Subcutaneous abdominal adipose tissue (tissue), 5 donors: ENCODE measurements at regions not wholly inside any gene's neighbourhood (a gene's known extent, or its start where the extent isn't known, plus 50 kb on each side); places are given as distances from the start of the nearest gene placed in this dataset.
A peak's percentile ranks its signal among the peaks of the same experiment; 100 is the strongest.
"Not testable (repeated sequence)": the region's sequence is repeated elsewhere in the genome, so short reads cannot be mapped to it uniquely, and the experiment has no call there.

Source experiments
- H3K27ac ChIP-seq: one replicate; pipeline ENCODE4 v1.7.0; 2013; ENCODE audit warnings: low read depth, mild to moderate bottlenecking, inconsistent platforms, low read length, moderate library complexity
- H3K27me3 ChIP-seq, 5 donors: one replicate each; pipeline ENCODE4 v1.7.0; 2013; ENCODE audit warnings: low read length in 5 of 5, inconsistent platforms in 1 of 5; ENCODE audit not compliant: control insufficient read depth in 5 of 5, insufficient read depth in 4 of 5
- H3K36me3 ChIP-seq, 5 donors: one replicate each; pipeline ENCODE4 v1.7.0; 2013; ENCODE audit warnings: low read length in 5 of 5; ENCODE audit not compliant: control insufficient read depth in 5 of 5, insufficient read depth in 5 of 5
- H3K4me1 ChIP-seq, 5 donors: one replicate each; pipeline ENCODE4 v1.7.0; 2013; ENCODE audit warnings: low read length in 5 of 5, mild to moderate bottlenecking in 3 of 5, moderate library complexity in 1 of 5; ENCODE audit not compliant: control insufficient read depth in 5 of 5, insufficient read depth in 5 of 5
- H3K4me3 ChIP-seq, 5 donors: one replicate each; pipeline ENCODE4 v1.7.0; 2013; ENCODE audit warnings: low read length in 5 of 5, low read depth in 1 of 5
- H3K9ac ChIP-seq, 5 donors: one replicate each; pipeline ENCODE4 v1.7.0; 2013; ENCODE audit warnings: low read length in 5 of 5, mild to moderate bottlenecking in 4 of 5, moderate library complexity in 3 of 5
- H3K9me3 ChIP-seq, 5 donors: one replicate each; pipeline ENCODE4 v1.7.0; 2013; ENCODE audit warnings: low read length in 5 of 5; ENCODE audit not compliant: control insufficient read depth in 5 of 5
- donor health status: healthy.
- donor health status: healthy.
- donor health status: healthy.
- donor health status: healthy.
- donor health status: healthy.

DNA sequence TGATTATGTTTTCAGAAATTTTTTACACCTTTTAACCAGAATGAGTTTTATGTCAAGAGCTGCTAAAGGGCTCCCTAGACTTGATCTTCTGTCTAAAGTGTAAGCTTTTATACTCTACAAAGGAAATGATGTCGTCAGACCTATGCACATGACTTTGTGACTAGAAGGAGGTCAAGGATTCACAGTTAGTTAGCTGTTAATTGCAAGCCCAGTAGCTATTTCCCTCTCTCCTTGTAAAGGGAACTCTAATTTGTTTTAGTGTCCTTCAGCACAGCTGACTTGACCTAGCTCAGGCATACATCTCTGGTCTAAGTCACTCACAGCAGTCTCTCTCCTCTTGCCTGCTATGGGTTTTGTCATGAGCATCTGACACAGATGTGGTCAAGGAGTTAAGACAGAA, 173.5 kb upstream of the NREP start:
- no peaks in the 10 kb centered on the region for H3K9me3 ChIP-seq
- H3K36me3 ChIP-seq = no peaks in the 10 kb centered on the region
- H3K27ac ChIP-seq = peak overlapping the region; percentile 32
- H3K27me3 ChIP-seq = no peaks in the 10 kb centered on the region
- no peak overlapping the region for H3K9ac ChIP-seq
- no peak overlapping the region for H3K4me3 ChIP-seq
- peaks cover 3 to 24% (median 22%) of the 10 kb centered on the region in 5 donors for H3K4me1 ChIP-seq

GRCh38 chr5:111929867-111930266, 172.9 kb upstream of the NREP start:
- Histone ChIP-seq H3K4me1 (peaks cover 3 to 24% (median 22%) of the 10 kb centered on the region in 5 donors), H3K4me3 (no peak overlapping the region), H3K36me3 (no peaks in the 10 kb centered on the region), H3K9me3 (no peaks in the 10 kb centered on the region), H3K27ac (peak overlapping the region; percentile 32), H3K9ac (no peak overlapping the region), H3K27me3 (no peaks in the 10 kb centered on the region)

DNA sequence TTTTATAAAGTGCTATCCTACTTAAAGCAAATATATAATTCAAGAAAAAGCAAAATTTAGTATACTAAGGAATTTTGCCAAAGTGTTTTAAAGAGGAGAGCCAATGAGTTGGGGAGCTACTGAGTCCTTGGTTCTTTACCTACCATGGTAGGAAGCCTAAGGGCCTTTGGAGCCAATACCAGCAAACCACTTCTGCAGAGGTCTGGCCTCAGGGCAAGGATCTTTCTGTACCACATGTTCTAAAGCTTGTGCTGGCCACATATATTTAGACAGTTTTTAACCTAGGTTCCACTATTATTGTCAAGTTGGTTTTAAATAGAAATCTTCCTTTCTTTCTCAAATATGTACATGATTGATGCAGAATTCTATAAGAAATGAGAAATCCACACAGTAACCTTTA, 172.3 kb upstream of the NREP start:
- H3K9ac ChIP-seq = no peak overlapping the region
- H3K4me3 ChIP-seq = no peak overlapping the region
- peaks cover 3 to 24% (median 22%) of the 10 kb centered on the region in 5 donors for H3K4me1 ChIP-seq
- H3K9me3 ChIP-seq = no peaks in the 10 kb centered on the region
- peak overlapping the region; percentile 32 for H3K27ac ChIP-seq
- no peaks in the 10 kb centered on the region for H3K36me3 ChIP-seq
- H3K27me3 ChIP-seq = no peaks in the 10 kb centered on the region

GRCh38 chr5:111928511-111928910, 171.5 kb upstream of the NREP start:
- peaks cover 3 to 24% (median 22%) of the 10 kb centered on the region in 5 donors for H3K4me1 ChIP-seq
- no peak overlapping the region for H3K27ac ChIP-seq
- no peaks in the 10 kb centered on the region for H3K9me3 ChIP-seq
- H3K27me3 ChIP-seq = no peaks in the 10 kb centered on the region
- no peak overlapping the region for H3K4me3 ChIP-seq
- H3K36me3 ChIP-seq = no peaks in the 10 kb centered on the region
- H3K9ac ChIP-seq = no peak overlapping the region

DNA sequence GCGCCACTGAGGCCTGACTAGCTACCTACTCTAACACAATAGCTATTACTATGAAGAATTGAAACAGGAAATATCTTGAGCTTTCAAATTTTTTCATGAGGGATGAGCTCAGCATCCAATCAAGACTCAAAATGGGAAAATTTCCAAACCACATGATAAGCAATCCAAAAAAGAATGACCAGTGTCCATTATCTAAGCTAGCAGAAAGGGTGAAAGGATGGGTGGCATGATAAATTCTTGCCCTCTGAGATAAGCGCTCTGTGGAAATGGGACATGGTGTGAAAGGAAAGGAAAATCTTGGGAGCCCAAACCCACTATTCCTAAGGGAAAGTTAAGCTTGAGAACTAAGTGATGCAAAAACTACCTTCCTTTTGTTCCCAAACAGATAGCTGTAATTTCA, 170.2 kb upstream of the NREP start:
- Histone ChIP-seq H3K4me3 (no peak overlapping the region), H3K36me3 (no peaks in the 10 kb centered on the region), H3K4me1 (peaks cover 3 to 18% (median 16%) of the 10 kb centered on the region in 5 donors), H3K27ac (no peak overlapping the region), H3K9ac (no peak overlapping the region), H3K27me3 (no peaks in the 10 kb centered on the region), H3K9me3 (no peaks in the 10 kb centered on the region)

- no peak overlapping the region for H3K4me3 ChIP-seq
- H3K9me3 ChIP-seq = no peaks in the 10 kb centered on the region
- no peaks in the 10 kb centered on the region for H3K27me3 ChIP-seq
- H3K9ac ChIP-seq = no peak overlapping the region
- H3K36me3 ChIP-seq = no peaks in the 10 kb centered on the region
- peaks cover 3 to 18% (median 16%) of the 10 kb centered on the region in 5 donors for H3K4me1 ChIP-seq
- no peak overlapping the region for H3K27ac ChIP-seq
Observed at GRCh38 chr5:111926026-111926425, 169.0 kb upstream of the NREP start.

GRCh38 chr5:111922344-111922743, 165.3 kb upstream of the NREP start:
- Histone ChIP-seq H3K4me3 (no peak overlapping the region), H3K27ac (no peak overlapping the region), H3K27me3 (no peaks in the 10 kb centered on the region), H3K9ac (no peak overlapping the region), H3K9me3 (no peaks in the 10 kb centered on the region), H3K36me3 (no peaks in the 10 kb centered on the region), H3K4me1 (no peaks in the 10 kb centered on the region)

GRCh38 chr5:111921691-111922090, 164.7 kb upstream of the NREP start:
- H3K27me3 ChIP-seq, H3K27ac ChIP-seq: not testable (repeated sequence)

DNA sequence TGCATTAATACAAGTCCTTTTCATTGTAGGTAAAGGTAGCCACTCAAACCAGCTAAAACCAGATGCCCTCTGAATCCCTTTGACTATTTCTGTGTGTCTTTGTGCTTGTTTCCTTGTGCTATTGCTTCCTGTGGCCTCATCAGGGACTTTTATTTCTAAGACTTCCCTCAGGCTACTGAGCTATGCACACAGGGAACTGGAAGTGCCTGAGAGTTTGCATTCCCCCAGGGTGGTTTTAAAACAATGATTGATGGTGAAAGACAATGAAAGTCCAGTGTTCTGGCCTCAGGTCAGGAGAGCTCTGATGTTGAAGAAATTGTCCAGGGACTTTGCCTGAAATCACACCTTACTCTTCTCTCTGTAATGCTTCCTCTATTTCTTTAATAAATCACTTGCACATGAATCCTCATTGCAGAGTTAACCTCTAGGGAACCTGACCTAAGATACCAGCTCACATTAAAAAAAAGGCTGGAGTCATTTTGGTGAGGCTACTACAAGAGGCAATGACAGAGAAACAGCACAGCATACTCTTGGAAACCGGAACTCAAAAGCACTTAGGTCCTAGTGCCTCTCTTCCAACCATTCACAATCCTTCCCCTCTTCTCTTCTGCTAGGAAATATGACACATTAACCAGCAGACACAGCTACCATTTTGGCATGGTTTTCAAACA, 158.1 kb upstream of the NREP start:
- H3K27me3 ChIP-seq = no peaks in the 10 kb centered on the region
- no peak overlapping the region for H3K27ac ChIP-seq
- H3K9me3 ChIP-seq = peaks cover 0 to 2% (median 0%) of the 10 kb centered on the region in 5 donors
- H3K36me3 ChIP-seq = no peaks in the 10 kb centered on the region
- H3K4me3 ChIP-seq = no peak overlapping the region
- H3K9ac ChIP-seq = no peak overlapping the region
- peaks cover 0 to 10% (median 0%) of the 10 kb centered on the region in 5 donors for H3K4me1 ChIP-seq

More at GRCh38 chr5:111921691-111922090, 164.7 kb upstream of the NREP start:
- not testable (repeated sequence) for H3K9me3 ChIP-seq, H3K4me1 ChIP-seq, H3K36me3 ChIP-seq, H3K9ac ChIP-seq, H3K4me3 ChIP-seq

- Histone ChIP-seq H3K27ac (no peak overlapping the region), H3K4me1 (peaks cover 0 to 3% (median 0%) of the 10 kb centered on the region in 5 donors), H3K27me3 (no peaks in the 10 kb centered on the region), H3K9me3 (peaks cover 0 to 8% (median 4%) of the 10 kb centered on the region in 5 donors), H3K4me3 (no peak overlapping the region), H3K36me3 (no peaks in the 10 kb centered on the region), H3K9ac (no peak overlapping the region)
Observed at GRCh38 chr5:111902436-111902835, 145.4 kb upstream of the NREP start.
